ENCODE measurements at regions not wholly inside any gene's neighbourhood (a gene's known extent, or its start where the extent isn't known, plus 50 kb on each side); places are given as distances from the start of the nearest gene placed in this dataset.

DNA sequence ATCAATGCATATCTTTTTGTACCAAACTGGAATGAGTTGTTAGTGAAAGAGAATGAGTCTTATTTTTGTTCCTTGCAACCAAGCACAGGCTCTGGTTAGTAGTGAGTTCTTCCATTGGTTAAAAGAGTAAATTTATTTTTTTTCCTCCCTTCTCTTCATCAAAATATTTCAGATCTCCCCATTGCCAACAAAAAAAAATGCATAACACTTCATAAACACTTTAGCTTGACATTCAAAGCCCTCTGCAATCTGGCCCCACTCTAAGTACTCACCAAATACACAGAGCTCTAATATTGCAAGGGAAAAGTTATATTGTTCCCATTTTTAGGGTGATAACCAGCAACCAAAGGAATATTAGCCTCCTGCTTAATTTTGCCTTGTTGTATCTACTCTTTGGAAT, 333.0 kb upstream of the LUZP2 start:
- TF ChIP-seq, protein P1, sequence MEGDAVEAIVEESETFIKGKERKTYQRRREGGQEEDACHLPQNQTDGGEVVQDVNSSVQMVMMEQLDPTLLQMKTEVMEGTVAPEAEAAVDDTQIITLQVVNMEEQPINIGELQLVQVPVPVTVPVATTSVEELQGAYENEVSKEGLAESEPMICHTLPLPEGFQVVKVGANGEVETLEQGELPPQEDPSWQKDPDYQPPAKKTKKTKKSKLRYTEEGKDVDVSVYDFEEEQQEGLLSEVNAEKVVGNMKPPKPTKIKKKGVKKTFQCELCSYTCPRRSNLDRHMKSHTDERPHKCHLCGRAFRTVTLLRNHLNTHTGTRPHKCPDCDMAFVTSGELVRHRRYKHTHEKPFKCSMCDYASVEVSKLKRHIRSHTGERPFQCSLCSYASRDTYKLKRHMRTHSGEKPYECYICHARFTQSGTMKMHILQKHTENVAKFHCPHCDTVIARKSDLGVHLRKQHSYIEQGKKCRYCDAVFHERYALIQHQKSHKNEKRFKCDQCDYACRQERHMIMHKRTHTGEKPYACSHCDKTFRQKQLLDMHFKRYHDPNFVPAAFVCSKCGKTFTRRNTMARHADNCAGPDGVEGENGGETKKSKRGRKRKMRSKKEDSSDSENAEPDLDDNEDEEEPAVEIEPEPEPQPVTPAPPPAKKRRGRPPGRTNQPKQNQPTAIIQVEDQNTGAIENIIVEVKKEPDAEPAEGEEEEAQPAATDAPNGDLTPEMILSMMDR (IDR thresholded peaks at IDR 0.05), result no peak
- TF ChIP-seq EZH2phosphoT487 (IDR thresholded peaks at IDR 0.05) (no peak), EZH2 (IDR thresholded peaks at IDR 0.05) (no peak)

All from neural progenitor cell (in vitro differentiated cells).